ENCODE measurements at regions not wholly inside any gene's neighbourhood (a gene's known extent, or its start where the extent isn't known, plus 50 kb on each side); places are given as distances from the start of the nearest gene placed in this dataset.
A peak's percentile ranks its signal among the peaks of the same experiment; 100 is the strongest.

- Histone ChIP-seq H3K9me3 (no peaks in the 10 kb centered on the region), H3K27ac (no peak overlapping the region), H3K4me3 (no peak overlapping the region), H3K27me3 (no peaks in the 10 kb centered on the region), H3K36me3 (no peaks in the 10 kb centered on the region), H3K4me1 (peaks cover 0 to 3% of the 10 kb centered on the region in 2 donors)
- no peak for DNase-seq
- TF ChIP-seq CTCF (IDR thresholded peaks at IDR 0.05), result no peak
- no peak for TF ChIP-seq POLR2A (IDR thresholded peaks at IDR 0.05)
- intact Hi-C loops (cut with DNase I; ENCODE audit: low total_unique reads), result loop anchor here (10.0 kb wide), 1 partner anchor 158 kb away; the partner anchor contains the start of gene IL6
Measured at GRCh38 chr7:22566592-22566991, 66.6 kb upstream of the STEAP1B start.

DNA sequence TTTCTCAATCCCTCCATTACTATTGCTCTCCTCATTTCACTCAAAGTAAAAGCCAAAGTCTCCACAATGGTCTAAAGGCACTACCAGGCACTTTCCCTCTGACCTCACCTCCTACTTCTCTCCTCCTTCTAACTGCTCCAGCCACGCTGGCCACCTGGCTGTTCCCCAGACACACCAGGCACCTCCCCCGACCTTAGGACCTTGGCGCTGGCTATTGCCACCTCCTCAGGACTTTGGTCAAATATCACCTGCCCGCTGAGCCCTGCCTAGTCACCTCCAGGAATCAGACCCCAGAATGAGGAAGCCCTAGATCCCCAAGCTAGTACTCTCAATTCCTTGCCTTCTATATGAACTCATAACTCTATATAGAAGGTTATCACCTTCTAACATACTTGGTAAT lies 66.2 kb upstream of the STEAP1B start:
- Histone ChIP-seq H3K9me3 (no peaks in the 10 kb centered on the region), H3K36me3 (no peaks in the 10 kb centered on the region), H3K4me1 (peaks cover 0 to 5% of the 10 kb centered on the region in 2 donors), H3K27me3 (no peaks in the 10 kb centered on the region), H3K27ac (no peak overlapping the region), H3K4me3 (no peak overlapping the region)
- no peak for TF ChIP-seq POLR2A (IDR thresholded peaks at IDR 0.05)
- DNase-seq, result no peak
- intact Hi-C loops (cut with DNase I; ENCODE audit: low total_unique reads), result loop anchor here (10.0 kb wide), 1 partner anchor 159 kb away; the partner anchor contains the start of gene IL6

- no peaks in the 10 kb centered on the region for H3K27me3 ChIP-seq
- intact Hi-C loops (cut with DNase I; ENCODE audit: low total_unique reads), result loop anchor here (10.0 kb wide), 1 partner anchor 159 kb away; the partner anchor contains the start of gene IL6
- H3K27ac ChIP-seq, result peak overlapping the region in 1 of 2 donors; percentile 30
- TF ChIP-seq POLR2A (IDR thresholded peaks at IDR 0.05), result no peak
- no peak for TF ChIP-seq CTCF (IDR thresholded peaks at IDR 0.05)
- DNase-seq, result no peak
- H3K4me3 ChIP-seq, result no peak overlapping the region
- no peaks in the 10 kb centered on the region for H3K9me3 ChIP-seq
- H3K4me1 ChIP-seq, result peaks cover 0 to 5% of the 10 kb centered on the region in 2 donors
- no peaks in the 10 kb centered on the region for H3K36me3 ChIP-seq
Measured at GRCh38 chr7:22565315-22565811, 65.4 kb upstream of the STEAP1B start.

DNA sequence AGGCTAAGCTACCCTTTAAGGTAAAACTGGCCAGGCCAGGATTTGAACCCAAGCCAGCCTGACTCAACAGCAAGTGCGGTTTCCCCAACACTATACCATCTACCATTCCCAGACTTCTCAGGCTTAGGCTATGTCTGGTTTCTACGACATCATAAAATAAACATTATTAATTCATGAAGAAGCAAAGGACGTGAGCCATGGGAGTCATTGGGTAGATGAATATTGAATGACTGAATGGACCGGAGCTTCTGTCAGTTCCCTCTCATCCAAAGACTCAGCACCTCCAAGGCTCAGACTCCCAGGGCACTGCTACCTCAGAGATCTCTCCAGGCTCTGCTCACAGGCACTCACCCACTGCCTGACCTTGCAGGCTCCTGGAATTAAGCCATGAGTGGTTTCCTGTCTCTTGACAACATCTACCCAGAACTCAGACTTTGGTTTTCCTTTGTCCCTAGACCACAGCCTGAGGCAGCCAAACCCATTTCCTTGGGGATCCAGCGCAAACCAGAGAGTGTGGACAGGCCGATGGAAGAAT lies 64.6 kb upstream of the STEAP1B start:
- H3K27ac ChIP-seq, result peak overlapping the region in 1 of 2 donors; percentile 30

DNA sequence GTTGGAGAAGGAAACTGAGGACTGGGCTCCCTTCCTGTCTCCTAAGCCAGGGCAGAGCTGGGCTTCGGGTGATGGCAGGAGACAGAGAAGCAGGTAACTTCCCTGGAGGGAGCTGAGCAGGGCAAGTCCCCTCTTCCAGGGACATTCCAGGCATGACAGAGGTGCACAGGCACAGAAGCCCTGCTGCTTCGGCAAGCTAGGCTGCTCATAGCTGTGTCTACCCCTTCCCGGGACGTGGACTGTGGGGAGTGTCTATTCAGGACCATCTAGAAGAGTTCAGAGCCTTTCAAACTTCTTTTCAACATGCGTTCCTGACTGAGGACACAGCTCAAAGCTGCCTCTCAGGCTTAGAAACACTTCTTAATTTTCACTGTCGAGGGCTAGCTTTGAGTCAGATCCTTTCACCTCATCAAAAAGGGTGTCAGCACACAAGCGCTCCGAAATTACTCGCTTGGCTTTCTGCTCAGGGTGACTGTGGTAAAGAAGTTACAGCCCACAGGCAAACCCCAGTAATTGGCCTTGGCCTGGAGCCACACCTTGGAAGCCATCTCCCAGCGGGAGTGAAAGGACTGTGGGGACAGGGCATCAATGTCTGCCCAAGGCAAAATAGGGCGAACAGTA lies 63.7 kb upstream of the STEAP1B start:
- Histone ChIP-seq H3K9me3 (no peaks in the 10 kb centered on the region), H3K4me1 (peaks cover 0 to 5% of the 10 kb centered on the region in 2 donors), H3K4me3 (no peak overlapping the region), H3K36me3 (no peaks in the 10 kb centered on the region), H3K27ac (no peak overlapping the region), H3K27me3 (no peaks in the 10 kb centered on the region)
- DNase-seq, result no peak
- TF ChIP-seq POLR2A (IDR thresholded peaks at IDR 0.05) (no peak), CTCF (IDR thresholded peaks at IDR 0.05) (no peak)
- intact Hi-C loops (cut with DNase I; ENCODE audit: low total_unique reads), result loop anchor here (10.0 kb wide), 1 partner anchor 161 kb away; the partner anchor contains the start of gene IL6

More for the DNA sequence above, 64.6 kb upstream of the STEAP1B start:
- intact Hi-C loops (cut with DNase I; ENCODE audit: low total_unique reads), result loop anchor here (10.0 kb wide), 1 partner anchor 160 kb away; the partner anchor contains the start of gene IL6
- no peak overlapping the region for H3K4me3 ChIP-seq
- H3K9me3 ChIP-seq, result no peaks in the 10 kb centered on the region
- TF ChIP-seq POLR2A (IDR thresholded peaks at IDR 0.05) (no peak), CTCF (IDR thresholded peaks at IDR 0.05) (no peak)
- H3K36me3 ChIP-seq, result no peaks in the 10 kb centered on the region
- H3K4me1 ChIP-seq, result peaks cover 0 to 5% of the 10 kb centered on the region in 2 donors
- H3K27me3 ChIP-seq, result no peaks in the 10 kb centered on the region
- DNase-seq, result no peak
